B cell (primary cell): ENCODE measurements at regions not wholly inside any gene's neighbourhood (a gene's known extent, or its start where the extent isn't known, plus 50 kb on each side); places are given as distances from the start of the nearest gene placed in this dataset.

ENCODE experiments used
- EZH2 ChIP-seq: IDR thresholded peaks from 2 replicates; pipeline ENCODE4 v1.6.1; 2012; ENCODE audit warnings: borderline replicate concordance, low read depth, mild to moderate bottlenecking, moderate library complexity, low read length; ENCODE audit not compliant: insufficient read depth, poor library complexity, severe bottlenecking
- TF ChIP-seq, protein P1 (sequence below): fragments of 200-600 bp; IDR thresholded peaks from one replicate; pipeline ENCODE4 v1.8.0; 2022; ENCODE audit warnings: antibody characterized with exemption, mild to moderate bottlenecking

DNA sequence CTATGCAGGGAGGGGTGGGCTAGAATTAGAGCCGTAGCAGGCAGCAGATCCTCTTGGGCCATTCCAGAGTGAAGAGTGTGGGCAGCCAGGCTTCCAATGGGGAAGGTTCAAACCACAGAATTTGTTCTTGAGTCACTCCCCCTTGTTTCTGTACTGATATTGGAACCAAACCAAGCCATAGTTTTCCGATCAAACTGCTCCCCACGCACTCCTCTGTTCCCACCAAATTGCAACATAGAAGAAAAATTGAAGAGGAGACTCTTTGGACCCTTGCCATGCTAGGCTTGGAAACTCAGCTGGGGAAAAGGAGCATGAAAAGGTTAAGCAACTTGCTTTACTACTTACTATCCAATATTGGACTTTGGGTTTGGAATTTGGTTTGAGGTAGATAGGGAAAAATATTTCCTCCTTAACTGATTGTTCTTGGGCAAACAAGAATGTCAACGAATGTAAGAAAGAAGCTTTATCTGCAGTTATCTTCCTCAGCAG is 165.8 kb upstream of the NR3C1 start:
- TF ChIP-seq, protein P1, sequence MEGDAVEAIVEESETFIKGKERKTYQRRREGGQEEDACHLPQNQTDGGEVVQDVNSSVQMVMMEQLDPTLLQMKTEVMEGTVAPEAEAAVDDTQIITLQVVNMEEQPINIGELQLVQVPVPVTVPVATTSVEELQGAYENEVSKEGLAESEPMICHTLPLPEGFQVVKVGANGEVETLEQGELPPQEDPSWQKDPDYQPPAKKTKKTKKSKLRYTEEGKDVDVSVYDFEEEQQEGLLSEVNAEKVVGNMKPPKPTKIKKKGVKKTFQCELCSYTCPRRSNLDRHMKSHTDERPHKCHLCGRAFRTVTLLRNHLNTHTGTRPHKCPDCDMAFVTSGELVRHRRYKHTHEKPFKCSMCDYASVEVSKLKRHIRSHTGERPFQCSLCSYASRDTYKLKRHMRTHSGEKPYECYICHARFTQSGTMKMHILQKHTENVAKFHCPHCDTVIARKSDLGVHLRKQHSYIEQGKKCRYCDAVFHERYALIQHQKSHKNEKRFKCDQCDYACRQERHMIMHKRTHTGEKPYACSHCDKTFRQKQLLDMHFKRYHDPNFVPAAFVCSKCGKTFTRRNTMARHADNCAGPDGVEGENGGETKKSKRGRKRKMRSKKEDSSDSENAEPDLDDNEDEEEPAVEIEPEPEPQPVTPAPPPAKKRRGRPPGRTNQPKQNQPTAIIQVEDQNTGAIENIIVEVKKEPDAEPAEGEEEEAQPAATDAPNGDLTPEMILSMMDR, result no peak
- TF ChIP-seq EZH2, result no peak
